ENCODE measurements at regions not wholly inside any gene's neighbourhood (a gene's known extent, or its start where the extent isn't known, plus 50 kb on each side); places are given as distances from the start of the nearest gene placed in this dataset.

- Histone ChIP-seq H3K9me3 (ENCODE audit: control insufficient read depth in 2 of 2, insufficient read depth in 1 of 2, low read depth in 1 of 2, low read length in 1 of 2) (no peaks in the 10 kb centered on the region), H3K27ac (ENCODE audit: low read depth in 1 of 3, low read length in 2 of 3) (no peak overlapping the region), H3K36me3 (ENCODE audit: control insufficient read depth in 3 of 3, insufficient read depth in 2 of 3, low read depth in 1 of 3, low read length in 3 of 3) (no peaks in the 10 kb centered on the region), H3K4me3 (ENCODE audit: low read depth in 1 of 3, low read length in 3 of 3) (no peak overlapping the region), H3K4me1 (ENCODE audit: control insufficient read depth in 3 of 3, insufficient read depth in 2 of 3, low read depth in 1 of 3, low read length in 2 of 3) (no peaks in the 10 kb centered on the region), H3K27me3 (ENCODE audit: control insufficient read depth in 3 of 3, insufficient read depth in 3 of 3, low read length in 3 of 3) (peaks cover 0 to 15% (median 13%) of the 10 kb centered on the region in 3 donors)
- no peak for DNase-seq
- no peak for FAIRE-seq
- WGBS, 3 donors = 74 to 77% (median 76%) methylated on average over 3 of the region's 3 CpGs
Measured at GRCh38 chr10:120014031-120014430, 121.5 kb downstream of the SEC23IP start.

- Histone ChIP-seq H3K4me1 (ENCODE audit: control insufficient read depth in 3 of 3, insufficient read depth in 2 of 3, low read depth in 1 of 3, low read length in 2 of 3) (no peaks in the 10 kb centered on the region), H3K27ac (ENCODE audit: low read depth in 1 of 3, low read length in 2 of 3) (no peak overlapping the region), H3K36me3 (ENCODE audit: control insufficient read depth in 3 of 3, insufficient read depth in 2 of 3, low read depth in 1 of 3, low read length in 3 of 3) (no peaks in the 10 kb centered on the region), H3K27me3 (ENCODE audit: control insufficient read depth in 3 of 3, insufficient read depth in 3 of 3, low read length in 3 of 3) (peaks cover 0 to 13% (median 10%) of the 10 kb centered on the region in 3 donors), H3K9me3 (ENCODE audit: control insufficient read depth in 2 of 2, insufficient read depth in 1 of 2, low read depth in 1 of 2, low read length in 1 of 2) (no peaks in the 10 kb centered on the region), H3K4me3 (ENCODE audit: low read depth in 1 of 3, low read length in 3 of 3) (no peak overlapping the region)
- FAIRE-seq (no peak), DNase-seq (no peak)
- 84 to 85% (median 84%) methylated on average over 5 of the region's 5 CpGs for WGBS, 3 donors
Measured at GRCh38 chr10:120015064-120015463, 122.5 kb downstream of the SEC23IP start.

GRCh38 chr10:120016906-120017305 is 124.4 kb downstream of the SEC23IP start:
- no peak for DNase-seq
- Histone ChIP-seq H3K4me1 (ENCODE audit: control insufficient read depth in 3 of 3, insufficient read depth in 2 of 3, low read depth in 1 of 3, low read length in 2 of 3) (no peaks in the 10 kb centered on the region), H3K9me3 (ENCODE audit: control insufficient read depth in 2 of 2, insufficient read depth in 1 of 2, low read depth in 1 of 2, low read length in 1 of 2) (no peaks in the 10 kb centered on the region), H3K4me3 (ENCODE audit: low read depth in 1 of 3, low read length in 3 of 3) (no peak overlapping the region), H3K27ac (ENCODE audit: low read depth in 1 of 3, low read length in 2 of 3) (no peak overlapping the region), H3K36me3 (ENCODE audit: control insufficient read depth in 3 of 3, insufficient read depth in 2 of 3, low read depth in 1 of 3, low read length in 3 of 3) (no peaks in the 10 kb centered on the region), H3K27me3 (ENCODE audit: control insufficient read depth in 3 of 3, insufficient read depth in 3 of 3, low read length in 3 of 3) (peaks cover 0 to 4% (median 3%) of the 10 kb centered on the region in 3 donors)
- WGBS, 3 donors = 84 to 96% (median 95%) methylated on average over 1 of the region's 1 CpG
- no peak for FAIRE-seq

- Histone ChIP-seq H3K9me3 (ENCODE audit: control insufficient read depth in 2 of 2, insufficient read depth in 1 of 2, low read depth in 1 of 2, low read length in 1 of 2) (peaks cover 0 to 2% of the 10 kb centered on the region in 2 donors), H3K27me3 (ENCODE audit: control insufficient read depth in 3 of 3, insufficient read depth in 3 of 3, low read length in 3 of 3) (peaks cover 0 to 3% (median 0%) of the 10 kb centered on the region in 3 donors), H3K4me3 (ENCODE audit: low read depth in 1 of 3, low read length in 3 of 3) (no peak overlapping the region), H3K36me3 (ENCODE audit: control insufficient read depth in 3 of 3, insufficient read depth in 2 of 3, low read depth in 1 of 3, low read length in 3 of 3) (no peaks in the 10 kb centered on the region), H3K27ac (ENCODE audit: low read depth in 1 of 3, low read length in 2 of 3) (no peak overlapping the region), H3K4me1 (ENCODE audit: control insufficient read depth in 3 of 3, insufficient read depth in 2 of 3, low read depth in 1 of 3, low read length in 2 of 3) (no peaks in the 10 kb centered on the region)
- 44 to 67% (median 53%) methylated on average over 6 of the region's 6 CpGs for WGBS, 3 donors
- DNase-seq (no peak), FAIRE-seq (no peak)
Measured at GRCh38 chr10:120017733-120018417, 125.3 kb downstream of the SEC23IP start.

- Histone ChIP-seq H3K9me3 (ENCODE audit: control insufficient read depth in 2 of 2, insufficient read depth in 1 of 2, low read depth in 1 of 2, low read length in 1 of 2) (peaks cover 0 to 2% of the 10 kb centered on the region in 2 donors), H3K27me3 (ENCODE audit: control insufficient read depth in 3 of 3, insufficient read depth in 3 of 3, low read length in 3 of 3) (peaks cover 0 to 3% (median 0%) of the 10 kb centered on the region in 3 donors), H3K4me1 (ENCODE audit: control insufficient read depth in 3 of 3, insufficient read depth in 2 of 3, low read depth in 1 of 3, low read length in 2 of 3) (no peaks in the 10 kb centered on the region), H3K27ac (ENCODE audit: low read depth in 1 of 3, low read length in 2 of 3) (no peak overlapping the region), H3K36me3 (ENCODE audit: control insufficient read depth in 3 of 3, insufficient read depth in 2 of 3, low read depth in 1 of 3, low read length in 3 of 3) (no peaks in the 10 kb centered on the region), H3K4me3 (ENCODE audit: low read depth in 1 of 3, low read length in 3 of 3) (no peak overlapping the region)
- 89 to 90% (median 90%) methylated on average over 5 of the region's 5 CpGs for WGBS, 3 donors
- FAIRE-seq (no peak), DNase-seq (no peak)
Measured at GRCh38 chr10:120018695-120019094, 126.2 kb downstream of the SEC23IP start.

GRCh38 chr10:120019568-120019967 is 127.0 kb downstream of the SEC23IP start:
- FAIRE-seq = no peak
- WGBS, 3 donors = 52 to 61% (median 59%) methylated on average over 1 of the region's 1 CpG
- peaks cover 0 to 3% (median 0%) of the 10 kb centered on the region in 3 donors for H3K27me3 ChIP-seq (ENCODE audit: control insufficient read depth in 3 of 3, insufficient read depth in 3 of 3, low read length in 3 of 3)
- no peaks in the 10 kb centered on the region for H3K36me3 ChIP-seq (ENCODE audit: control insufficient read depth in 3 of 3, insufficient read depth in 2 of 3, low read depth in 1 of 3, low read length in 3 of 3)
- no peaks in the 10 kb centered on the region for H3K4me1 ChIP-seq (ENCODE audit: control insufficient read depth in 3 of 3, insufficient read depth in 2 of 3, low read depth in 1 of 3, low read length in 2 of 3)
- H3K4me3 ChIP-seq (ENCODE audit: low read depth in 1 of 3, low read length in 3 of 3) = no peak overlapping the region
- H3K27ac ChIP-seq (ENCODE audit: low read depth in 1 of 3, low read length in 2 of 3) = no peak overlapping the region
- H3K9me3 ChIP-seq (ENCODE audit: control insufficient read depth in 2 of 2, insufficient read depth in 1 of 2, low read depth in 1 of 2, low read length in 1 of 2) = peaks cover 0 to 2% of the 10 kb centered on the region in 2 donors
- DNase-seq = no peak

- FAIRE-seq (no peak), DNase-seq (no peak)
- Histone ChIP-seq H3K4me1 (ENCODE audit: control insufficient read depth in 3 of 3, insufficient read depth in 2 of 3, low read depth in 1 of 3, low read length in 2 of 3) (no peaks in the 10 kb centered on the region), H3K4me3 (ENCODE audit: low read depth in 1 of 3, low read length in 3 of 3) (no peak overlapping the region), H3K27me3 (ENCODE audit: control insufficient read depth in 3 of 3, insufficient read depth in 3 of 3, low read length in 3 of 3) (peaks cover 0 to 3% (median 0%) of the 10 kb centered on the region in 3 donors), H3K9me3 (ENCODE audit: control insufficient read depth in 2 of 2, insufficient read depth in 1 of 2, low read depth in 1 of 2, low read length in 1 of 2) (peaks cover 0 to 2% of the 10 kb centered on the region in 2 donors), H3K27ac (ENCODE audit: low read depth in 1 of 3, low read length in 2 of 3) (no peak overlapping the region), H3K36me3 (ENCODE audit: control insufficient read depth in 3 of 3, insufficient read depth in 2 of 3, low read depth in 1 of 3, low read length in 3 of 3) (no peaks in the 10 kb centered on the region)
- WGBS, 3 donors = 66 to 71% (median 67%) methylated on average over 7 of the region's 7 CpGs
Measured at GRCh38 chr10:120022357-120022756, 129.8 kb downstream of the SEC23IP start.

- FAIRE-seq = no peak
Measured at GRCh38 chr10:120034236-120034635, 141.7 kb downstream of the SEC23IP start.

GRCh38 chr10:120039046-120039445 is 146.5 kb downstream of the SEC23IP start:
- no peaks in the 10 kb centered on the region for H3K4me1 ChIP-seq (ENCODE audit: control insufficient read depth in 3 of 3, insufficient read depth in 2 of 3, low read depth in 1 of 3, low read length in 2 of 3)
- no peak overlapping the region for H3K27ac ChIP-seq (ENCODE audit: low read depth in 1 of 3, low read length in 2 of 3)
- H3K27me3 ChIP-seq (ENCODE audit: control insufficient read depth in 3 of 3, insufficient read depth in 3 of 3, low read length in 3 of 3) = no peaks in the 10 kb centered on the region
- DNase-seq (no peak), FAIRE-seq (no peak)
- H3K4me3 ChIP-seq (ENCODE audit: low read depth in 1 of 3, low read length in 3 of 3) = no peak overlapping the region
- no peaks in the 10 kb centered on the region for H3K9me3 ChIP-seq (ENCODE audit: control insufficient read depth in 2 of 2, insufficient read depth in 1 of 2, low read depth in 1 of 2, low read length in 1 of 2)
- no peaks in the 10 kb centered on the region for H3K36me3 ChIP-seq (ENCODE audit: control insufficient read depth in 3 of 3, insufficient read depth in 2 of 3, low read depth in 1 of 3, low read length in 3 of 3)

More at GRCh38 chr10:120034236-120034635, 141.7 kb downstream of the SEC23IP start:
- H3K27me3 ChIP-seq (ENCODE audit: control insufficient read depth in 3 of 3, insufficient read depth in 3 of 3, low read length in 3 of 3) = no peaks in the 10 kb centered on the region
- no peak overlapping the region for H3K4me3 ChIP-seq (ENCODE audit: low read depth in 1 of 3, low read length in 3 of 3)
- DNase-seq = no peak
- H3K9me3 ChIP-seq (ENCODE audit: control insufficient read depth in 2 of 2, insufficient read depth in 1 of 2, low read depth in 1 of 2, low read length in 1 of 2) = no peaks in the 10 kb centered on the region
- H3K4me1 ChIP-seq (ENCODE audit: control insufficient read depth in 3 of 3, insufficient read depth in 2 of 3, low read depth in 1 of 3, low read length in 2 of 3) = no peaks in the 10 kb centered on the region
- H3K27ac ChIP-seq (ENCODE audit: low read depth in 1 of 3, low read length in 2 of 3) = no peak overlapping the region
- H3K36me3 ChIP-seq (ENCODE audit: control insufficient read depth in 3 of 3, insufficient read depth in 2 of 3, low read depth in 1 of 3, low read length in 3 of 3) = no peaks in the 10 kb centered on the region
- 38 to 50% (median 40%) methylated on average over 1 of the region's 1 CpG for WGBS, 3 donors
